IMR-90 (cell line): ENCODE measurements at regions not wholly inside any gene's neighbourhood (a gene's known extent, or its start where the extent isn't known, plus 50 kb on each side); places are given as distances from the start of the nearest gene placed in this dataset.

Source experiments
- ATAC-seq: fragments of 200-7000 bp; cut with Tn5 transposase; 2 replicates; pipeline ENCODE4 v1.9.1; 2020; ENCODE audit warnings: low read depth, mild to moderate bottlenecking, moderate library complexity
- BruUV-seq: library from RNA; stranded (reverse); fragments of 400-500 nt; replicated peaks from 2 replicates; lab custom pipeline; 2021; lab: Mats Ljungman, UMichigan
- CTCF ChIA-PET: fragments of 300-600 bp; formaldehyde crosslinking; extraction: SDS; loops from one replicate; lab custom pipeline; 2021; ENCODE audit warnings: antibody characterized with exemption; lab: Yijun Ruan, JAX
- POLR2A ChIA-PET: fragments of 300-600 bp; sonication (Branson Sonifier 250); formaldehyde crosslinking; loops from one replicate; lab custom pipeline; 2022; ENCODE audit warnings: antibody characterized with exemption; ENCODE audit not compliant: unreplicated experiment; lab: Charles Lee
- DNase-seq: peaks from one replicate; pipeline ENCODE4 v3.0.0; 2013
- H2AFZ ChIP-seq: replicated peaks from 2 replicates; pipeline ENCODE3; 2013; ENCODE audit warnings: low read length, mild to moderate bottlenecking; ENCODE audit not compliant: poor library complexity
- H2AK5ac ChIP-seq: 2 replicates; pipeline ENCODE4 v1.6.1; 2013; ENCODE audit warnings: low read depth, low read length, inconsistent platforms
- H2AK9ac ChIP-seq: replicated peaks from 2 replicates; pipeline ENCODE3; 2013; ENCODE audit warnings: mild to moderate bottlenecking, low read depth, low read length, moderate library complexity; ENCODE audit not compliant: poor library complexity
- H2BK120ac ChIP-seq: 2 replicates; pipeline ENCODE4 v1.6.1; 2013; ENCODE audit warnings: low read depth, low read length, inconsistent platforms
- H2BK15ac ChIP-seq: 3 replicates; pipeline ENCODE4 v1.6.1; 2013; ENCODE audit warnings: low read depth, low read length, inconsistent platforms
- H2BK20ac ChIP-seq: 2 replicates; pipeline ENCODE4 v1.6.1; 2013; ENCODE audit warnings: low read depth, mild to moderate bottlenecking, inconsistent platforms, low read length, moderate library complexity
- H2BK5ac ChIP-seq: 2 replicates; pipeline ENCODE4 v1.6.1; 2013; ENCODE audit warnings: mild to moderate bottlenecking, low read depth, low read length, inconsistent platforms; ENCODE audit not compliant: poor library complexity, severe bottlenecking
- H3K14ac ChIP-seq: replicated peaks from 2 replicates; pipeline ENCODE4 v1.6.1; 2013; ENCODE audit warnings: low read depth, low read length, inconsistent platforms
- H3K18ac ChIP-seq: 2 replicates; pipeline ENCODE4 v1.6.1; 2013; ENCODE audit warnings: low read depth, low read length, control low read depth
- H3K23ac ChIP-seq: 2 replicates; pipeline ENCODE4 v1.6.1; 2013; ENCODE audit warnings: low read depth, low read length, inconsistent platforms
- H3K27ac ChIP-seq: 2 replicates; pipeline ENCODE4 v1.5.1; 2013; ENCODE audit warnings: mild to moderate bottlenecking, control low read depth, low read length; ENCODE audit not compliant: insufficient read depth
- H3K27me3 ChIP-seq: 2 replicates; pipeline ENCODE4 v1.6.1; 2013; ENCODE audit warnings: low read length; ENCODE audit not compliant: control insufficient read depth, insufficient read depth
- H3K36me3 ChIP-seq: 2 replicates; pipeline ENCODE4 v1.6.1; 2013; ENCODE audit warnings: low read length, mixed read lengths; ENCODE audit not compliant: control insufficient read depth, insufficient read depth
- H3K4ac ChIP-seq: 2 replicates; pipeline ENCODE4 v1.6.1; 2013; ENCODE audit warnings: low read depth, low read length, inconsistent platforms
- H3K4me1 ChIP-seq: 2 replicates; pipeline ENCODE4 v1.6.1; 2013; ENCODE audit warnings: low read length, mixed read lengths; ENCODE audit not compliant: control insufficient read depth, insufficient read depth
- H3K4me2 ChIP-seq: 2 replicates; pipeline ENCODE4 v1.6.1; 2013; ENCODE audit warnings: low read depth, mild to moderate bottlenecking, control low read depth, low read length, moderate library complexity
- H3K4me3 ChIP-seq: 2 replicates; pipeline ENCODE4 v1.5.1; 2013; ENCODE audit warnings: low read depth, mild to moderate bottlenecking, control low read depth, low read length, moderate library complexity; ENCODE audit not compliant: insufficient read depth
- H3K56ac ChIP-seq: 2 replicates; pipeline ENCODE4 v1.6.1; 2013; ENCODE audit warnings: low read length, inconsistent platforms; ENCODE audit not compliant: insufficient read depth; ENCODE audit errors: extremely low read depth
- H3K79me1 ChIP-seq, 2 experiments: 2 replicates each; pipeline ENCODE4 v1.6.1; 2013; ENCODE audit warnings: low read length in 2 of 2, inconsistent platforms in 1 of 2, low read depth in 1 of 2
- H3K9ac ChIP-seq: 2 replicates; pipeline ENCODE4 v1.6.1; 2013; ENCODE audit warnings: low read depth, low read length, control low read depth
- H3K9me1 ChIP-seq: 2 replicates; pipeline ENCODE4 v1.6.1; 2013; ENCODE audit warnings: low read length, inconsistent platforms; ENCODE audit not compliant: insufficient read depth
- H3K9me3 ChIP-seq: 2 replicates; pipeline ENCODE4 v1.6.1; 2013; ENCODE audit warnings: low read length; ENCODE audit not compliant: control insufficient read depth, insufficient read depth
- H4K20me1 ChIP-seq: 2 replicates; pipeline ENCODE4 v1.6.1; 2013; ENCODE audit warnings: low read length, inconsistent platforms; ENCODE audit not compliant: insufficient read depth
- H4K5ac ChIP-seq: 2 replicates; pipeline ENCODE4 v1.6.1; 2013; ENCODE audit warnings: mild to moderate bottlenecking, low read depth, low read length, control low read depth
- H4K8ac ChIP-seq, 2 experiments: 2 replicates each; pipeline ENCODE4 v1.6.1; 2013; ENCODE audit warnings: low read depth in 2 of 2, low read length in 2 of 2, control low read depth in 1 of 2, inconsistent platforms in 1 of 2
- H4K91ac ChIP-seq: 2 replicates; pipeline ENCODE4 v1.6.1; 2013; ENCODE audit warnings: low read depth, low read length, inconsistent platforms; ENCODE audit not compliant: insufficient read depth
- BHLHE40 ChIP-seq: fragments of 150-350 bp; IDR thresholded peaks from 2 replicates; pipeline ENCODE4 v1.6.1; 2016; ENCODE audit warnings: mild to moderate bottlenecking, low read depth, low read length
- CEBPB ChIP-seq: IDR thresholded peaks from 2 replicates; pipeline ENCODE4 v1.6.1; 2012; ENCODE audit warnings: low read depth, low read length, improper control_type of control experiment
- CHD1 ChIP-seq: IDR thresholded peaks from 2 replicates; pipeline ENCODE4 v1.6.1; 2012; ENCODE audit warnings: low read depth, low read length, improper control_type of control experiment
- CTCF ChIP-seq: conservative IDR thresholded peaks from 2 replicates; pipeline ENCODE4 v1.5.1; 2012; ENCODE audit warnings: mild to moderate bottlenecking, low read depth, low read length, improper control_type of control experiment
- ELK1 ChIP-seq: fragments of 150-350 bp; IDR thresholded peaks from 2 replicates; pipeline ENCODE4 v1.6.1; 2016; ENCODE audit warnings: low read depth, mild to moderate bottlenecking, low read length, moderate library complexity, borderline replicate concordance
- FOS ChIP-seq: fragments of 150-350 bp; IDR thresholded peaks from 2 replicates; pipeline ENCODE4 v1.6.1; 2016; ENCODE audit warnings: low read depth, low read length
- MAFK ChIP-seq: IDR thresholded peaks from 2 replicates; pipeline ENCODE4 v1.6.1; 2012; ENCODE audit warnings: low read depth, low read length, improper control_type of control experiment
- MAZ ChIP-seq: IDR thresholded peaks from 2 replicates; pipeline ENCODE4 v1.6.1; 2012; ENCODE audit warnings: low read depth, mild to moderate bottlenecking, low read length, improper control_type of control experiment, moderate library complexity, borderline replicate concordance
- MXI1 ChIP-seq: IDR thresholded peaks from 2 replicates; pipeline ENCODE4 v1.6.1; 2012; ENCODE audit warnings: low read depth, mild to moderate bottlenecking, low read length, moderate library complexity, borderline replicate concordance
- NFE2L2 ChIP-seq: fragments of 150-350 bp; IDR thresholded peaks from 2 replicates; pipeline ENCODE4 v1.6.1; 2016; ENCODE audit warnings: low read depth, mild to moderate bottlenecking, low read length
- POLR2A ChIP-seq: IDR thresholded peaks from 2 replicates; pipeline ENCODE4 v1.6.1; 2012; ENCODE audit warnings: mild to moderate bottlenecking, low read depth, low read length
- RAD21 ChIP-seq: IDR thresholded peaks from 2 replicates; pipeline ENCODE4 v1.6.1; 2012; ENCODE audit warnings: low read length, improper control_type of control experiment
- RCOR1 ChIP-seq: IDR thresholded peaks from 2 replicates; pipeline ENCODE4 v1.6.1; 2012; ENCODE audit warnings: mild to moderate bottlenecking, low read length, improper control_type of control experiment; ENCODE audit not compliant: insufficient replicate concordance
- RFX5 ChIP-seq: IDR thresholded peaks from 2 replicates; pipeline ENCODE4 v1.8.0; 2012; ENCODE audit warnings: low read depth, mild to moderate bottlenecking, low read length, moderate library complexity
- SMC3 ChIP-seq: fragments of 150-350 bp; IDR thresholded peaks from 2 replicates; pipeline ENCODE4 v1.6.1; 2016; ENCODE audit warnings: low read depth, mild to moderate bottlenecking, antibody characterized with exemption, low read length, moderate library complexity
- USF2 ChIP-seq: fragments of 150-350 bp; IDR thresholded peaks from 2 replicates; pipeline ENCODE4 v1.6.1; 2017; ENCODE audit warnings: mild to moderate bottlenecking, antibody characterized with exemption, low read length, low read depth
- WGBS, 2 experiments: methylation state at CpG; one replicate each; pipeline versions ENCODE4 v1.1.5 to v1.1.7; 2013; ENCODE audit warnings: missing lambda C conversion rate in 2 of 2; ENCODE audit not compliant: insufficient read length in 1 of 2; ENCODE audit errors: extremely low coverage in 2 of 2; 5-methylcytosine and 5-hydroxymethylcytosine counted together
- dilution Hi-C: fragments of 300-500 bp; cut with HindIII; formaldehyde crosslinking; loops from one replicate; pipeline ENCODE4 v1.14.3; 2018; ENCODE audit warnings: low sequenced_read_pairs; ENCODE audit not compliant: unreplicated experiment
- in situ Hi-C: fragments of 300-500 bp; cut with MboI; formaldehyde crosslinking; loops from 3 replicates; pipeline ENCODE4 v1.14.3; 2019; ENCODE audit warnings: low sequenced_read_pairs, inconsistent platforms, mixed read lengths
- intact Hi-C: fragments of 100-400 bp; cut with micrococcal nuclease; formaldehyde crosslinking; loops from 2 replicates; pipeline ENCODE4 v1.10.0; 2022

GRCh38 chr1:106968644-106969043 lies 87.8 kb upstream of the PRMT6 start:
- H2BK15ac ChIP-seq, result no peak overlapping the region
- dilution Hi-C loops (no loop called here), in situ Hi-C loops (no loop called here), intact Hi-C loops (no loop called here)
- H3K4me3 ChIP-seq, result no peak overlapping the region
- no peak overlapping the region for H3K9ac ChIP-seq
- H2AFZ ChIP-seq, result no peak overlapping the region
- H2AK5ac ChIP-seq, result no peak overlapping the region
- no peaks in the 10 kb centered on the region for H4K20me1 ChIP-seq
- WGBS, 2 experiments, result no CpG with 5 or more reads among the region's 2 CpGs
- H3K9me3 ChIP-seq, result no peaks in the 10 kb centered on the region
- H3K27ac ChIP-seq, result no peak overlapping the region
- no peak overlapping the region for H3K4me2 ChIP-seq
- H2BK20ac ChIP-seq, result no peak overlapping the region
- no peaks in the 10 kb centered on the region for H3K9me1 ChIP-seq
- CTCF ChIA-PET, result no interaction called here
- no peak overlapping the region for H3K23ac ChIP-seq
- DNase-seq, result no peak
- no peak overlapping the region for H3K14ac ChIP-seq
- no peaks in the 10 kb centered on the region for H3K4me1 ChIP-seq
- ATAC-seq, result no peak
- H3K79me1 ChIP-seq, result no peaks in the 10 kb centered on the region
- no peak overlapping the region for H2BK5ac ChIP-seq
- POLR2A ChIA-PET, result no interaction called here
- no peak for TF ChIP-seq NFE2L2
- TF ChIP-seq USF2, result no peak
- no peak for TF ChIP-seq SMC3
- TF ChIP-seq MAFK, result no peak
- TF ChIP-seq MAZ, result no peak
- no peak for TF ChIP-seq RAD21
- TF ChIP-seq CTCF, result no peak
- no peak for TF ChIP-seq CHD1
- TF ChIP-seq MXI1, result no peak
- no peak for TF ChIP-seq ELK1
- no peak for TF ChIP-seq CEBPB
- TF ChIP-seq RFX5, result no peak
- TF ChIP-seq POLR2A, result no peak
- no peak for TF ChIP-seq FOS
- no peak for TF ChIP-seq BHLHE40
- no peak for TF ChIP-seq RCOR1
- H4K5ac ChIP-seq, result no peak overlapping the region
- H3K18ac ChIP-seq, result no peak overlapping the region
- no peak overlapping the region for H3K56ac ChIP-seq
- H2AK9ac ChIP-seq, result no peak overlapping the region
- H3K27me3 ChIP-seq, result no peaks in the 10 kb centered on the region
- no peak overlapping the region for H4K91ac ChIP-seq
- no peak overlapping the region for H4K8ac ChIP-seq
- no TSS peak for BruUV-seq
- no peak overlapping the region for H2BK120ac ChIP-seq
- no peaks in the 10 kb centered on the region for H3K36me3 ChIP-seq
- no peak overlapping the region for H3K4ac ChIP-seq
